Fibroblast of lung (primary cell): ENCODE measurements at regions not wholly inside any gene's neighbourhood (a gene's known extent, or its start where the extent isn't known, plus 50 kb on each side); places are given as distances from the start of the nearest gene placed in this dataset.
A peak's percentile ranks its signal among the peaks of the same experiment; 100 is the strongest.

Source experiments
- DNase-seq, 2 donors: peaks; one replicate each; pipeline versions ENCODE4 v3.0.0 to v3.0.0-alpha.2; 2010; ENCODE audit warnings: low read depth in 2 of 2
- H2AFZ ChIP-seq: 2 replicates; pipeline ENCODE4 v1.5.1; 2012; ENCODE audit warnings: low read length, control low read depth, inconsistent platforms
- H3K27ac ChIP-seq: 2 replicates; pipeline ENCODE4 v1.5.1; 2011; ENCODE audit warnings: low read length, control low read depth; ENCODE audit not compliant: insufficient read depth
- H3K27me3 ChIP-seq: 2 replicates; pipeline ENCODE4 v1.5.1; 2011; ENCODE audit warnings: mild to moderate bottlenecking, low read length; ENCODE audit not compliant: control insufficient read depth, insufficient read depth
- H3K36me3 ChIP-seq: 2 replicates; pipeline ENCODE4 v1.5.1; 2011; ENCODE audit warnings: low read length; ENCODE audit not compliant: control insufficient read depth, insufficient read depth
- H3K4me1 ChIP-seq: 2 replicates; pipeline ENCODE4 v1.5.1; 2011; ENCODE audit warnings: low read length; ENCODE audit not compliant: control insufficient read depth, insufficient read depth; ENCODE audit errors: extremely low read depth
- H3K4me2 ChIP-seq: 2 replicates; pipeline ENCODE4 v1.5.1; 2011; ENCODE audit warnings: low read length, control low read depth; ENCODE audit not compliant: insufficient read depth; ENCODE audit errors: extremely low read depth
- H3K4me3 ChIP-seq, 4 experiments: fragments of 200-600 bp in 1 of 4; sonication (generic) in 1 of 4; replicated peaks in 1 of 4; 2 replicates each; pipeline ENCODE4 v1.5.1; 2011 to 2016; ENCODE audit warnings: low read length in 4 of 4, low read depth in 3 of 4, mild to moderate bottlenecking in 3 of 4, control low read depth in 2 of 4, inconsistent platforms in 1 of 4, mixed read lengths in 1 of 4; ENCODE audit not compliant: insufficient read depth in 1 of 4; ENCODE audit errors: control extremely low read depth in 1 of 4
- H3K79me2 ChIP-seq: 2 replicates; pipeline ENCODE4 v1.5.1; 2012; ENCODE audit warnings: mild to moderate bottlenecking, low read length, inconsistent platforms; ENCODE audit not compliant: control insufficient read depth, insufficient read depth
- H3K9ac ChIP-seq: 2 replicates; pipeline ENCODE4 v1.5.1; 2011; ENCODE audit warnings: mild to moderate bottlenecking, low read length, control low read depth; ENCODE audit not compliant: insufficient read depth
- H3K9me3 ChIP-seq: 2 replicates; pipeline ENCODE4 v1.5.1; 2012; ENCODE audit warnings: low read depth, low read length; ENCODE audit not compliant: control insufficient read depth, insufficient read depth
- H4K20me1 ChIP-seq: 2 replicates; pipeline ENCODE4 v1.5.1; 2011; ENCODE audit warnings: low read length; ENCODE audit not compliant: control insufficient read depth, insufficient read depth; ENCODE audit errors: extremely low read depth
- EZH2 ChIP-seq: IDR thresholded peaks from 2 replicates; pipeline ENCODE4 v1.5.1; 2012; ENCODE audit warnings: low read length, control low read depth, mild to moderate bottlenecking; ENCODE audit errors: missing control alignments
- TF ChIP-seq, protein P1 (sequence below), 2 donors: IDR thresholded peaks in 1 of 2; conservative IDR thresholded peaks in 1 of 2; 1 replicate in 1 of 2; 2 replicates in 1 of 2; pipeline ENCODE4 v1.5.1; 2011 to 2012; ENCODE audit warnings: low read length in 2 of 2, control low read depth in 1 of 2, inconsistent platforms in 1 of 2, low read depth in 1 of 2, mild to moderate bottlenecking in 1 of 2

DNA sequence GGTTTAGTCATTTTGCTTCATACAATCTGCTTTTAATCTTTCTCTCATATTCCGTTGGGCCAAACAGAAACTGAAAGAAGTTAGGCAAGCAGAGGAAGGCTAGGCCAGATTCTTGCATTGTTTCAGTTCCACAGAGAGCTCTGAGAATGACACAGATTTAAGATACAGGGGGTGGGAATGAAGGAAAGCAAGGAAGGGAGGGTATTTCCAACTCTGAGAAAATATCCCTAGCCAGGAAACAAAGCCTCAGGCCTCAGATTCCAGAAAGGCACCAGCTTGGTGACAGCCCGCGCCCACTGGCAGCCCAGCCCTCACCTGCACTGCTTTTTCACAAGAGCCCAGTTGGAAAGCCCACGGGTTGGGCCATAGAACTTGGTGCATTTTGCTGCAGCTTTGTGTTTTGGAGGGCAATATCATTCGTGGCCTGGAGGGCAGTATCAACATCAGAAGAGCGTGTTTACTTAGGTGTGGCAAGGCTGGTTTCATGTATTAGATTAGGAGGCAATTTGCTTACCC is 63.5 kb downstream of the ENC1 start:
- peak overlapping the region; percentile 72 for H3K4me2 ChIP-seq
- peak overlapping the region; percentile 30 for H3K27ac ChIP-seq
- no peak overlapping the region for H3K9ac ChIP-seq
- peak; percentile 51 to 69 for DNase-seq
- H3K4me3 ChIP-seq: no peak overlapping the region
- no peaks in the 10 kb centered on the region for H4K20me1 ChIP-seq
- H3K79me2 ChIP-seq: no peaks in the 10 kb centered on the region
- peak overlapping the region; percentile 73 for H2AFZ ChIP-seq
- no peaks in the 10 kb centered on the region for H3K9me3 ChIP-seq
- H3K36me3 ChIP-seq: no peaks in the 10 kb centered on the region
- TF ChIP-seq, protein P1, sequence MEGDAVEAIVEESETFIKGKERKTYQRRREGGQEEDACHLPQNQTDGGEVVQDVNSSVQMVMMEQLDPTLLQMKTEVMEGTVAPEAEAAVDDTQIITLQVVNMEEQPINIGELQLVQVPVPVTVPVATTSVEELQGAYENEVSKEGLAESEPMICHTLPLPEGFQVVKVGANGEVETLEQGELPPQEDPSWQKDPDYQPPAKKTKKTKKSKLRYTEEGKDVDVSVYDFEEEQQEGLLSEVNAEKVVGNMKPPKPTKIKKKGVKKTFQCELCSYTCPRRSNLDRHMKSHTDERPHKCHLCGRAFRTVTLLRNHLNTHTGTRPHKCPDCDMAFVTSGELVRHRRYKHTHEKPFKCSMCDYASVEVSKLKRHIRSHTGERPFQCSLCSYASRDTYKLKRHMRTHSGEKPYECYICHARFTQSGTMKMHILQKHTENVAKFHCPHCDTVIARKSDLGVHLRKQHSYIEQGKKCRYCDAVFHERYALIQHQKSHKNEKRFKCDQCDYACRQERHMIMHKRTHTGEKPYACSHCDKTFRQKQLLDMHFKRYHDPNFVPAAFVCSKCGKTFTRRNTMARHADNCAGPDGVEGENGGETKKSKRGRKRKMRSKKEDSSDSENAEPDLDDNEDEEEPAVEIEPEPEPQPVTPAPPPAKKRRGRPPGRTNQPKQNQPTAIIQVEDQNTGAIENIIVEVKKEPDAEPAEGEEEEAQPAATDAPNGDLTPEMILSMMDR (conservative IDR thresholded peaks at IDR 0.05 in 1 of 2, IDR thresholded peaks at IDR 0.05 in 1 of 2; ENCODE audit: low read depth in 1 of 2, low read length in 2 of 2): no peak
- no peak for TF ChIP-seq EZH2
- peaks cover 17% of the 10 kb centered on the region for H3K4me1 ChIP-seq
- no peaks in the 10 kb centered on the region for H3K27me3 ChIP-seq

DNA sequence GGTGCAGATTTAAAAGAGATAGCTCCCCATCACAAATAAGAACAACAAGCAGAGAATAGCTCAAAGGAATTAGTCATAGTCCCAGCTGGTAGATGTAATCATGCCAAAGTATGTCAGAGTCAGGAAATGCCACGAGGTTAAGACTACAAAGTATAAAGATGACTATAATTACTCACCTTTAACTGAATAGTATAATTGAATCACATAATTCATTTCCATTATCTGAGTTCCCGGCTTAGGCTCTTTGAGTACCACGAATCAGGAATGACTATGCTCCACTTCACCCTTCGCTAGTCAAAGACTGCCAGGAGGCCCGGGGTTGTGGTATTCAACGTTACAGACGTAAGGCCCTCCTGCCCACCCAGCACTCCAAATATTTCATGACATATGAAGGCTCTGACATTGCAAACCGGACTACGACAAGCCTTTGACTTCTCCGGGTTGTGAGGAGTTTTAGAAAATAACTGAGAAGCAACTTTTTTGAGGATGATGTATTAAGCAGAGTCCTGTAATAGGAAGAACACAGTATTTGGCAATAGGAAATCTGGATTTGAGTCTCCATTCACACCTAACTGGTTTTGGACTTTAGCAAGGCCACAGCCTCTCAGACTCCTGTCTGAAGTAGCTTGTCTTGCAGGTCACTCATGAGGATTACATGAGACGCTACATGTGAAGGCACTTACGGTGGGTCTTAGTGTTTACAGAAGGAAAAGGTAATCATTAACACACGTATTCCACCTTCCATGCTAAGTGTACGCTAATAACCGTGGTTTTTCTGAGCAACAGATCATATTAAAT is 64.6 kb downstream of the ENC1 start:
- Histone ChIP-seq H3K9me3 (no peaks in the 10 kb centered on the region), H3K36me3 (no peaks in the 10 kb centered on the region), H3K4me1 (peaks cover 17% of the 10 kb centered on the region), H3K9ac (no peak overlapping the region), H4K20me1 (no peaks in the 10 kb centered on the region), H2AFZ (no peak overlapping the region), H3K27ac (peak overlapping the region; percentile 30), H3K79me2 (no peaks in the 10 kb centered on the region), H3K27me3 (no peaks in the 10 kb centered on the region), H3K4me3 (no peak overlapping the region), H3K4me2 (peak overlapping the region; percentile 35)
- peak; percentile 70 to 94 for DNase-seq
- no peak for TF ChIP-seq EZH2
- TF ChIP-seq, protein P1 (conservative IDR thresholded peaks at IDR 0.05 in 1 of 2, IDR thresholded peaks at IDR 0.05 in 1 of 2; ENCODE audit: low read depth in 1 of 2, low read length in 2 of 2): no peak

DNA sequence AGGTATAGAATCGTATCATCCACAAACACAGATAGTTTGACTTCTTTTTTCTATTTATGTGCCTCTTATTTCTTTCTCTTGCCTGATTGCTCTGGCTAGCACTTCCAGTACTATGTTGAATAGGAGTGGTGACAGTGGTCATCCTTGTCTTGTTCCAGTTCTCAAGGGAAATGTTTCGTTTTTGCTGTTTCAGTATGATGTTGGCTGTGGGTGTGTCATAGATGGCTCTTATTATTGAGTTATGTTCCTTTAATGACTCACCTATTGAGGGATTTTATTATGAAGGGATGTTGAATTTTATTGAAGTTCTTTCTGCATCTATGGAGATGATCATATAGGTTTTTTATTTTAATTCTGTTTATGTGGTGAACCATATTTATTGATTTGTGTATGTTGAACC is 70.3 kb downstream of the ENC1 start:
- no peak for DNase-seq
- Histone ChIP-seq H3K36me3 (no peaks in the 10 kb centered on the region), H3K4me3 (no peak overlapping the region), H2AFZ (no peak overlapping the region), H3K9me3 (no peaks in the 10 kb centered on the region), H3K79me2 (no peaks in the 10 kb centered on the region), H3K9ac (no peak overlapping the region), H3K27me3 (no peaks in the 10 kb centered on the region), H3K4me1 (no peaks in the 10 kb centered on the region), H4K20me1 (no peaks in the 10 kb centered on the region), H3K27ac (no peak overlapping the region), H3K4me2 (no peak overlapping the region)
- TF ChIP-seq, protein P1 (conservative IDR thresholded peaks at IDR 0.05 in 1 of 2, IDR thresholded peaks at IDR 0.05 in 1 of 2; ENCODE audit: low read depth in 1 of 2, low read length in 2 of 2): no peak
- no peak for TF ChIP-seq EZH2
